ENCODE measurements at regions not wholly inside any gene's neighbourhood (a gene's known extent, or its start where the extent isn't known, plus 50 kb on each side); places are given as distances from the start of the nearest gene placed in this dataset.

DNA sequence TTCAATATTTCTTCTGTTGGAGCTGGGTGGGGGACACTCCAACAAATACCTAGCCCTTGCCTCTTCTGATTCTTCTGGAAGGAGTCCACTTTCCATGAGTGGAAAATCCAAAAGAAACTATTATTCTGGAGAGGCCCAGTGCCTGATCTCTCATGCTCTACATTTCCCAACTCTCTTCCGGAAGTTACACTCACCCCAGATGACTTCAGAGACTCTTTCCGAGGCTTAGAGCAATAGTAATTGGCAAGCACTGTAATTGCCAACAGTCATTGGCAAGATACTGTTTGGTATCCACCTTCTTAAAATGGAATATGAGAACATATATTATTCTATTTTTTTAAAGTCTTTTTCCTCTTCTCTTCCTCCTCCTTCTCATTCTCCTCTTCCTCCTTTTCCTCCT, 60.5 kb upstream of the CYRIA start:
- TF ChIP-seq, protein P1, sequence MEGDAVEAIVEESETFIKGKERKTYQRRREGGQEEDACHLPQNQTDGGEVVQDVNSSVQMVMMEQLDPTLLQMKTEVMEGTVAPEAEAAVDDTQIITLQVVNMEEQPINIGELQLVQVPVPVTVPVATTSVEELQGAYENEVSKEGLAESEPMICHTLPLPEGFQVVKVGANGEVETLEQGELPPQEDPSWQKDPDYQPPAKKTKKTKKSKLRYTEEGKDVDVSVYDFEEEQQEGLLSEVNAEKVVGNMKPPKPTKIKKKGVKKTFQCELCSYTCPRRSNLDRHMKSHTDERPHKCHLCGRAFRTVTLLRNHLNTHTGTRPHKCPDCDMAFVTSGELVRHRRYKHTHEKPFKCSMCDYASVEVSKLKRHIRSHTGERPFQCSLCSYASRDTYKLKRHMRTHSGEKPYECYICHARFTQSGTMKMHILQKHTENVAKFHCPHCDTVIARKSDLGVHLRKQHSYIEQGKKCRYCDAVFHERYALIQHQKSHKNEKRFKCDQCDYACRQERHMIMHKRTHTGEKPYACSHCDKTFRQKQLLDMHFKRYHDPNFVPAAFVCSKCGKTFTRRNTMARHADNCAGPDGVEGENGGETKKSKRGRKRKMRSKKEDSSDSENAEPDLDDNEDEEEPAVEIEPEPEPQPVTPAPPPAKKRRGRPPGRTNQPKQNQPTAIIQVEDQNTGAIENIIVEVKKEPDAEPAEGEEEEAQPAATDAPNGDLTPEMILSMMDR (IDR thresholded peaks at IDR 0.05): no peak
- TF ChIP-seq POLR2AphosphoS5 (IDR thresholded peaks at IDR 0.05; ENCODE audit: low read depth, low read length): no peak

Measured in Panc1 (cell line).